Endothelial cell of umbilical vein (primary cell): ENCODE measurements at regions not wholly inside any gene's neighbourhood (a gene's known extent, or its start where the extent isn't known, plus 50 kb on each side); places are given as distances from the start of the nearest gene placed in this dataset.

Source experiments
- CTCF ChIP-seq, 2 donors: IDR thresholded peaks; 1 replicate in 1 of 2; 2 replicates in 1 of 2; pipeline ENCODE4 v1.5.1; 2011; ENCODE audit warnings: low read length in 2 of 2, mild to moderate bottlenecking in 2 of 2, moderate library complexity in 2 of 2, control low read depth in 1 of 2, inconsistent platforms in 1 of 2, low read depth in 1 of 2; ENCODE audit not compliant: insufficient read depth in 1 of 2; ENCODE audit errors: extremely low read depth in 1 of 2
- EZH2 ChIP-seq: IDR thresholded peaks from 2 replicates; pipeline ENCODE4 v1.6.1; 2012; ENCODE audit warnings: borderline replicate concordance, low read depth, mild to moderate bottlenecking, moderate library complexity, low read length, inconsistent platforms; ENCODE audit not compliant: severe bottlenecking
- FOS ChIP-seq: IDR thresholded peaks from 2 replicates; pipeline ENCODE4 v1.6.1; 2011; ENCODE audit warnings: mild to moderate bottlenecking, low read length, moderate library complexity, borderline replicate concordance; ENCODE audit not compliant: insufficient read depth
- POLR2A ChIP-seq: IDR thresholded peaks from 2 replicates; pipeline ENCODE4 v1.6.1; 2012; ENCODE audit warnings: low read depth, mild to moderate bottlenecking, control low read depth, low read length
- POLR2AphosphoS5 ChIP-seq: IDR thresholded peaks from 2 replicates; pipeline ENCODE4 v1.6.1; 2012; ENCODE audit warnings: low read depth, mild to moderate bottlenecking, control low read depth, low read length, moderate library complexity; ENCODE audit not compliant: insufficient read depth

- TF ChIP-seq CTCF (IDR thresholded peaks at IDR 0.05; ENCODE audit: extremely low read depth in 1 of 2, insufficient read depth in 1 of 2, low read depth in 1 of 2, low read length in 2 of 2) (no peak), POLR2A (no peak), FOS (no peak), POLR2AphosphoS5 (no peak), EZH2 (no peak)
These were observed 70.0 kb upstream of the COL13A1 start for GRCh38 chr10:69731698-69732097.
